Stimulated activated CD4-positive, alpha-beta T cell treated with anti-CD3 and anti-CD28 coated beads, Interleukin-12 subunit alpha, Interleukin-12 subunit beta, amount 100 ng/mL, for 24 hours (primary cell): ENCODE measurements at regions not wholly inside any gene's neighbourhood (a gene's known extent, or its start where the extent isn't known, plus 50 kb on each side); places are given as distances from the start of the nearest gene placed in this dataset.

Experiments
- DNase-seq, 2 experiments: peaks; one replicate each; pipeline ENCODE4 v3.0.0-alpha.2; 2020; ENCODE audit warnings: low read depth in 2 of 2

DNA sequence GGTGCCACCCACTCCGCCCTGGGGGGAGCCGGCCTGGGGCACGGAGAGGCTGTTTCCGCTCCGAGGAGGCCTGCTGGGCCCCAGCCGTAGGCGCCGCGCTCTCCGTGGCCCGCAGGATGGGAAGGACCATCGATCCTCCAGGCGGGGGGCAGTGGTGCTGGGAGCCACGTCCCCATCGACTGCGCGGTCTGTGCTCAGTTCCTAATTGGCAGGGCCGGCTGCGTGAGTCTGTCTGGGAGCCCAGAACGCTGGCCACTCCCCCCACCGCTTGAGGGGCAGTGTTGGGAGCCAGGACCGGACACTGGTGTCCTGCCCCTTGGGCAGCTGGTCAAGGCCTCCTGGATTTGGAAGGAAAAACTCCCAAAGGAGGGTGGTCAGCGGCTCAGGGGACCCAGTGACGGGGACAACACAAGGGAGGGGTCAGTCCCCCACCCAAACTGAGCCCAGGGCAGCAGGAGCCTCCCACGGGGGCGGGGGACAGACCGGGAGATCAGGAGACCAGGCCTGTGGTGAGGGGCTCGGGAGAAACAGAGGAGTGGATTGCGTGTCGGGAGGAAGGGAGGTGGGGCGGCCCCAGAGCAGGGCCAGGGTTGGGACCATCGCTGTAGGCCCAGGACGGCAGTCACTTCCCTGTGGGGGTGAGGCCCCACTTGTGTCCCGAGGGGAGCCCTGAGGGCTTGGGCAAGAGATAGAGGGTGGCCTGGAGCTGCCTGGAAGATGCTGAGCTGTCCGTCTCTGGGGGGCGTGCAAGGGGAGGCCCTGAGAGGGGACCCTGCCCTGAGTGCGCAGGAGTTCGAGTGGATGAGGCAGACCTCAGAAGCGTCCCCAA, 89.0 kb downstream of the UNCX start:
- no peak for DNase-seq

DNA sequence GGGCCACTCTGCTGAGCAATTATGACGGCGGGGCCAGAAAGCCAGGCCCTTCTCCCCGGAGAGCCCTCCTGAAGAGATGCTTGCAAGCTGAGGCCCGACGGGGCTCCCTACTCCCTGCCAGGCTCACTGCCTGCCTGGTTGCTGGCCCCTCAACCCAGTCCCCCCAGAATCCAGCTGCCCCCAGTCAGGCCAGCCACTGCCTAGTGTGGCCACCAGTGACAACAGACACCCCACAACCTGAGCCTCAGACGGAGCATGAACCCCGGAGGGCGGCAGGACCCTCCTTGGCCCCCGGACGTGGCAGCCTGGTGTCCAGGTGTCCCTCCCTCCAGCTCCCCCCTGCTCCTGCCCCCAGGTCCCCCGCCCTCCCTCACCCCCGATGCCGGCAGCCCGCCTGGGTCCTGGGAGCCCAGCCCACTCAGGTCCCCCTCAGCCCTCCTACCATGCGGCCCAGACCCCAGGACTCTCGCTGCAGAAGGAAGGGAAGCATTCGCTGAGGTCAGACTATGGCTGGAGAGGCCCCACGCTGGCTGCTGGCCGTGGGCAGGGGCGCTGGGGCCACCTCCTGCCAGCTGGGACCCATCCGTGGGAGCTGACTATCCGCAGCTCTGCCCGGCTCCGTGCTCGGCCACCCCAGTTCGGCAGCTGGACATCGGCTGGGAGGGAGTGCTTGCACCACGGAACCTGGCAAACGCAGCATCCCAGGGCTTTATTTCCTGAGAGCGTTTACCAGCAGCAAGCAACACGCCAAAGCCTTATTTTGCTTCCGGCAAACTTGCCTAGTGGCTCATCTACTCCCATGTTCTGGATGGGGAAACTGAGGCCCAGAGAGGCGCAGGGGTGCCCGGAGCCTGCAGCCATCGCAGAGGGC, 89.8 kb downstream of the UNCX start:
- no peak for DNase-seq

DNA sequence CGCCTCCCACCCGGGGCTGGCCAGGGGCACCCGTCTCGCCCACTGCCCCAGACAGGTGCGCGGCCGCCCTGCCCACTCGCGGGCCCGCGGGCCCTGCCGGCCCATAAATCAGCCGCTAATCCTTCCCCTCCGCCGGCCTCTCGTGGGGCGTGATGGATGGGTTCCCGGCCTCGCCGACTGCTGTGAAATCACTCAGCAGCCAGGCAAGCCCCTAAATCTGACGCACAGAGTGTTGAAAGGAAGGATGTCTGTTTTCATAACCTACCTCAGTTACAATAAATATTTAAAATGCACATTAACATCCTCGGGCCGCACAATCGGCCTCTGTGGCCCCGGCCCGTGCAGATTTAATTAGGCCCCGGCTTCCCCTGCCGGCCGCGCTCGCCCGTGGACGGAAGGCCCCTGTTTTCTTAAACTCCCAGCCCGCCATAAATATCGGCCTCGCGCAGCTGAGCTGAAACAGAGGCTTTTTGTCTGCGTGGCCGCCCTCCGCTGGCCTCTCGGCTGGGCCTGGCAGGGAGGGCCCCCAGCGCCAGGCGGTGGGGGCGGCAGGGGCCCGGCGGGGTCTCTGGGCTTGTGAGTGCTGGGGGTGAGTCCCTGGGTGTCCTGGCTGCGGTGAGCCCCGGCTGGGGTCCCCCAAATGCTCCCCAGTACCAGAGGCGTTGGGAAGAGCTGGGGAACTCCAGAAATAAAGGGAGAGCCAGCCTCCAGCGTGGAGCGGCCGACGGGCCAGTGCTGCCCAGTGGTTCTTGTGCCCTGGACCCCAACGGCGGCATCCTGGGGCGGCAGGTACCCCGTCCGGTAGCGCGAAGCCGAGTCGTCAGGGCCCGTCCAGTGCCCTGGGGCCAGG, 90.7 kb downstream of the UNCX start:
- no peak for DNase-seq

DNA sequence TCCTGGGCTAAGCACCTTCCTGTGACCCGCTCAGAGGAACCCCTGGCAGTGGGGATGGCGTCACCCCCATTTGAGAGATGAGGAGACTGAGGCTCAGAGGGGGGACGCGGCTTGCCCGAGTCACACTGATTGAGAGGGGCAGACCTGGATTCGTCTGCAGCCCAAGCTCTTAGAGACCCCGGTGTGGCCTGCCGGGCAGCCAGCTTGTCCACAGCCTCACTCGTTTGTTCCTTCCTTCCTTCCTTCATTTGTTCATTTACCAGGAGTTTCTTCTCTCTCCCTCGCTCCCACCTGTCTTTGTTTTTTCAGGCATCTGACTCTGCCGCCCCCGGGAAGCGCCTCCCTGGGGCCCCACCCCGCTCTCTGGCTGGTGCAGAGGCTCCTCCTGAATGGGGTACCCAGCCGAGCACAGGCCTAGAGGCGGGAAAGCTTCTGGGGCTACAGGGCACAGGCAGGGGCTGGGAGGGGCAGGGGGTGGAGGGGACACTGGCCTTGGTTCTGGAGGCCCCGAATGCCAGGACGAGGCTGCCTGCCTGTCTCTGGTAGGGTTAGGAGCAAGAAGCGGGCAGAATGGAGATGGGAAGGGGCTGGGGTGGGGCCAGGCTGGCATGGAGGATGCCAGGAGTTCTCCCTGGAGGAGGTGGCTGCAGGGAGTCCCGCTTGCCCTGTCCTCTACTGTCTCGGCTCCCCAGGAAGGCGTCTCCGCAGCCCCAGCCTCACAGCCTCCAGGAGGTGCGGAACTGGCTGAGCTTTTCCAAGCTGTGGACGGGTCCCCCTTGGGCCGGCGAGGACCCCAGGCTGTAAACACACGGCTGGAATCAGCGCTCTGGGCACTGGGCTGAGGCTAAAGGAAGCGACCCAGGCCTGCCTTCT, 91.6 kb downstream of the UNCX start:
- no peak for DNase-seq

DNA sequence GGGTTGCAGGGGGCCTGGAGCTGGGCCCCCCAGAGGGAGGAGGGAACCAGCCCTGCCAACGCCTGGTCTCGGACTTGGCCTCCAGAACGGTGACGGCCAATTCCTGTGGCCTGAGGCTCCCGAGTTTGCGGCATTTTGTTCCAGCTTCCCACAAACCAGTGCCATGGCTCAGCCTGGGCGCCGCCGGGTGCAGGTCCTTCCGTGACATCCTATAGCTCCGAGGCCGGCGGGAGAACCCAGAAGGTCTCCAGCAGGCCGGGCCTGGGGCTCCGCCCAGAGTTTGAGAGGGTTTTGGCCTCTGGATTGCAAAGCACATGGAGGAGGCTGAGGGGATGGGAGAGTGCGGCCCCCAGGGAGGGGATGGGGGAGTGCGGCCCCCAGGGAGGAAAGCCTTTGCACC, 92.6 kb downstream of the UNCX start:
- no peak for DNase-seq

DNA sequence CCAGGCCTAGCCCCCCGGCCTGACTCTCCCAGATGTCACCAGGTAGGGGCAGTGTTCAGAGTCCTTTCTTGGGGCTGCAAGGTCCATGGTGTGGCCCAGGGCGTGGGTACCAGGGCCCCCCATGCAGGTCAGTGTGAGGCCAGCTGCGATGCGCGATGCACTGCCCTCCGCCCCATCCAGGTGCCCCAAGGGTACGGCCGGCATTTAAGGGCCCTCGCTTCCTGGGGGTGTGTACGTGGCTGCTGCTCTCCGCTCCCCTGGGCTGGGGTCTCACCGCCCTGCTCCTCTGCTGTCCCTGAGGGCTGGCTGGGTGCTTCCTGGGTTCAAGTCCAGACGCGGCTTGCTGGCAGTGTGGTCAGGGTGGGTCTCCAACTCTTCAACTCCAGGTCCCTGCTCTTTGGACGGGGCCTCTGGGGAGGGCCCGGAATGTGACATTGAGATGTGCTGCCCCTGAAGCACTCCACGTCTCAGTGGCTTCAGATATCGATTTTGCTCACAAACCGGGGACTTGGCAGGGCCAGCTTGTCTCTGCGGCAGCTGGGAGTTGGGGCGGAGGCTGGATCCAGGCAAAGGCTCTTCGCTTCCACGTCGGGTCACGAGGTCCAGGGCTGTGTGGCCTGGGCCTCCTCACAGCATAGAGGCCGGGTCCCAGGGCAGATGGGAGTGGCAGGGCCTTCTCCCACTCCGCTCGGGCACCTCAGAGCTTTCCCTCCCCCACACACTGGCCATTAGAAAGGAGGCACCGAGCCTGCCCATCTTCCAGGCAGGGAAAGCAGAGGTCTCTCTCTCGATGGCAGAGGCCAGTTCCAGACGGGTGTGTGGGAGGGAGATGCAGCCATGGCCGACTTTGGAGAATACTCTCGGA, 93.2 kb downstream of the UNCX start:
- DNase-seq: no peak

DNA sequence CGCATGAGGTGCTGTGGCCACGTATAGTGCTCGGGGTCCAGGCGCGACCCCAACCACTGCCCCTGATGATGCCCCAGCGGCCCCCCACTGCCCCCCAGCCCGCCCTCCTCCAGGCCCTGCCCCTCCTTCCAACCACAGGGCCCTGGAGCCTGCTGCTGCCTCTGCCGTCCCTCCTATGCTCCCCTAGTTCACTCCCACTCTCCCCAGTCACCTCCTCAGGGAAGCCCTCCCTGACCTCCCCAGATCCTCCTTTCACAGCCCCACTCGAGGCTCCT, 93.8 kb downstream of the UNCX start:
- no peak for DNase-seq

DNA sequence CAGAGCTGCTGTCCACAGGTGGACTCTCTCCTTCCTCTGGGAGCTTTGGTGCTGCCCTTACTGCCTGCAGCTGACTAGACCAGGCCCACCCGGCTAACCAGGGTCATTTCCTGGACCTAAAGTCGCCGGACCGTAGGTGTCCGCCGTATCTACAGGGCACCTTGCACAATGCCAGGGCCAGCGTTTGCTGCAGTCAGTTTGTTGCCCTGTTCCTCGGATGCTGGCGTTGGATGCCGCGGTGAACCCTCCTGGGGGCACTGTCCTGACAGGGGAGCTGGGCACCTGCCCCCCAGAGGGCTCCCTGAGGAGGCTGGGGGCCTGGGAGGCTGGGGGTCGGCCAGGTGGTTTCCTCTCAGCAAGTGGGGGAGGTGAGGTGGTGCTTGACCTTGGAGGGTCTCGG, 96.6 kb downstream of the UNCX start:
- DNase-seq: no peak

DNA sequence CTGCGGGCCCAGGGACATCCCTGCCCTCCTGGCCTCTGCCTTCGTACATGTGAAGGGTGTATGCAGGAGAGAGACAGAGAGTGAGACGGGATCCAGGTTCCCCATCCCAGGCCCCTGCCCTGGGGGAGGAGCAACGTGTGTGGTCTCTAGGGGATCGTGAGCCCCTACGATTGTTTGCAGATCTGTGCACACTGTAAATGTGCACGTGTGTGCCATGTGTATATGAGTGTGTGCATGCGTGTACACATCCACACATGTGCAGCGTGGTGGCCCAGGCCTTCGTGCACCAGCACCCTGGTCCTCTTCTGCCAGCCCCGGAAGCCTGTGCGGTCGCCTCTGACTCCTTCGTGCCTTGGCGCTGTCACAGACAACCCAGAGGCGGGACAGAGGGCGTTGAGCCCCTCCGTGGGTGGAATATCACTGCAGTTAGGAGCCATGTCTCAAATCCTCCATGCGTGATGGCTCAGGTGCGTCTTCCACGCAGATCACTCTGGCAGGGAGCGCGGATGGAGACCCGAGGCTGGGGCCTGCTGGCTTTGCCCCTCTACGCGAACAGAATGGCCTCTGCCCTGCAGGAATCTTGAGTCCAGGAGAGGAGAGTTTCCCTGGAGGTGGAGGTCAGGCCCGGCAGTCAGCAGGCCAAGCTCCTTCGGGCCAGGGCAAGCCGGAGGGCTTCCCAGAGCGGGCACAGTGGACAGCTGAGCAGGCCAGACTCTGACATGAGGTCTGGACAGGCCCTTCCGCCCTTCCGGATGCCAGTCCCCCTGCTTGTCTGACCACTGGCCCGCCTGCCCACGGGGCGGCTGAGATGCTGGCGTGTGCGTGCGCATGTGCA, 97.5 kb downstream of the UNCX start:
- no peak for DNase-seq

DNA sequence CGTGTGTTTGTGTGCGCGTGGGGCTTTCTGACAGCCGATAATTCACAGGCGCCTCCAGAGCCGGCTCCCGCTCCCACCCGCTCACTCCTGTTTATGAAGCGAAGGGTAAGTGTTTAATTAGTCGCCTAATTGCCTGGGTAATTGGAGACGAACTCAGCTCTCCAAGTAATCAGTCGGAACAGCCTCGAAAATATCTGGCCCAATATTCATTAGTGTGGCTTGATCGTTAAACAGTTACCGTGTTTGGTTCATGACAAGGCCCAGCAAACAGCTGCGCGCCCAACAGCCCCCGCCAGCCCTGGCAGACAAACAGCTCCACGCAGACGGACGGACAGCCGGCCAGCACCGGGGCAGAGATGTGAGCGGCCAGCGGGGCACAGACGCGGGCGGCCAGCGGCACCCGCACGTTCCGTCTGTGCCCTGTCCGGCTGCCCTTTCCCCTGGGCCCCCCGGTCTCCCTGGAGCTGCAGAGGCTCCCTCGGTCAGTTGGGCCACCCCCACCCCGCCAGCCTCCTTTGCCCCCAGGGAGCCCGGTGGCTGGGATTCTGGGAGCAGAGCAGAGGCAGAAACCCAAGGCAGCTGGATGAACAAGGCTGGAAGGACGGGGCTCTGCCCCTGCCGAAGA, 98.2 kb downstream of the UNCX start:
- no peak for DNase-seq

DNA sequence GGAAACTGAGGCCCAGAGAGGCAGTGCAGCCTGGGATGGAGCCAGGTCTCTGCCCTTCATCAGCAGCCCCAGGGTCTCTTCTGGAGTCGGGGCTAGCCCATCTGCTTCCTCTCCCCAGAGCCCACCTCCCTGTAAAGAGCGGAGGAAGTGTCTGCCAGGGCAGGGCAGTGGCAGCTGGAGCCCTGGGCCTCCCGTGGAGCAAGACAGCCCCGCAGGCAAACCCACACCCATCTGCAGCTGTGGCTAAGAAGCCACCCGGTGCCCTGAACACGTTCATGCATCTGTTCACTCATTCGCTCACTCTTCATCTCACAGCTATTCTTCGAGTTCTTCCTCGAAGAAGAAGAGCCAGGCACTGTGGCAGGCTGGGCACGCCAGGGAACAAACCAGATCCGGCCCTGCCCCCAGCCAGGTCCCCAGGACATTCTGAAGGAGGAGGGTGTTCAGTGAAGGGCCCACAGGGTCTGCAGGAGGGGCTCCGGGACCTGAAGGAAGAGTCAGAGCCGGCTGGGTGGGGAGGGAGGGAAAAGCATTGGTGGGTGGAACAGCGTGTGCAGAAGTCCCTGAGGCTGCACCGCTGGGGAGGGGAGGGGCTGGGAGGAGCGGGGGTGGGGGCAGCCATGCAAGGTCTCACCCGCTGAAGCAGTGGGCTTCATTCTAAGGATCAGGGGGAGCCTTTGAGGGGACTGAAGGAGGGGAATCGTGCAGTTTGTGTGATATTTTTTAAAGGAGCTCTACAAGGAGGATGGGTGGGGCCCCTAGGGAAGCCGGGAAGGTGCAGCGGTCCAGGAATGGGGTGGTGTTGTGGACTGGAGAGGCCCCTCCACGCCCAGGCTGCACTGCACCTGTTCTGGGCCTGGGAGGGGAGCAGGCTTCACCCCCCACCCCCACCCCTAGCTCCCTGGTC, 99.1 kb downstream of the UNCX start:
- no peak for DNase-seq

DNA sequence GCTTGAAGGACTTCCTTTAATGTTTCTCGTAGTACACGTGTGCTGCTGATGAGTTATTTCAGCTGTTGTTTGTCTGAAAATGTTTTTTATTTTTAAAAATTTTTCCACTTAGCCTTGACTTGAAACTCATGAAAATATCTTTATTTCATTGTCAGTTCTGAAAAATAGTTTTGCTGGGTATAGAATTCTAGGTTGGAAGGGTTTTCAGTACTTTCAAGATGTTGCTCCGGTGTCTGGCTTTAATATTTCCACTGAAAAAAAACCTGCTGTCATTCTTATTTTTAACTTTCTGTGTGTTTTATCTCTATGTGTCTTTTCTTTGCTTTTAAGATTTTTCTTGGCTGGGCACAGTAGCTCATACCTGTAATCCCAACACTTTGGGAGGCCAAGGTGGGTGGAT, 103.8 kb downstream of the UNCX start:
- no peak for DNase-seq

DNA sequence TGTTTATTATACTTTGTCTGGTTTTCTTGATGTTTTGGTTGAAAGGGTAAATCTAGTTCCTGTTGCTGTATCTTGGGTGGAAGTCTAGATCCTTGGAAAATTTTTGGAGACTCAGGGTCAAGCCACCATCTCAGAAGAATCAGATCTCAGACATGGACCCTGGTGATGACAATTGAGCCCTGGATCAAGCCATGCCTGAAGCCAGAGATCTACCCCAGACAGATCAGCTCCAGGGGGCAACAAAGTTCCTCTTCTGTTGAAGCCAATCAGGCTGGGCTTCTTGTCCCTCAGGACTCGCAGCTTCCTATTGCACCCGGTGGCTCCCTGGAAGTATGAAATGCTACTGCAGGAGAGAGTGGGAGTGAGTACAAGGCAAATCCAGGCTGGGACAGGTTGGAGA, 106.9 kb downstream of the UNCX start:
- no peak for DNase-seq

DNA sequence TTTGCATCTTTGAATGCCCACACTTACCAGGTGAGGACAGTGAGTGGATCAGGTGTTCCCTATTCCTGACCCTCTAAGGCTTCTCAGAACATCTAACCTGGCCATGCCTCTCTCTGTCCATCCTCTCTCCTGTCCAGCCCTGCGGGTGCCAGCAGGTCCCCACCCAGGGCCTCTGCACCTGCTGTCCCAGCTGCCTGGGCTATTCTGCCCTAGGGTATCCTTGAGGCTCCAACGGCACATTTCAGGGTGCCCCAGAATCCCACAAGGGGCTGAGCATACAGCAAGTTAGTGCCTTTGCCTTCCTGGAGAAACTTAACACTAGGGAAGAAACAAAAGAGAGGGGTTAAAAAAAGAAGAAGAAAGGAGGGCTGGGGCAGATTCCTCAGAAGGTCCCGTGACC, 107.4 kb downstream of the UNCX start:
- DNase-seq: no peak

DNA sequence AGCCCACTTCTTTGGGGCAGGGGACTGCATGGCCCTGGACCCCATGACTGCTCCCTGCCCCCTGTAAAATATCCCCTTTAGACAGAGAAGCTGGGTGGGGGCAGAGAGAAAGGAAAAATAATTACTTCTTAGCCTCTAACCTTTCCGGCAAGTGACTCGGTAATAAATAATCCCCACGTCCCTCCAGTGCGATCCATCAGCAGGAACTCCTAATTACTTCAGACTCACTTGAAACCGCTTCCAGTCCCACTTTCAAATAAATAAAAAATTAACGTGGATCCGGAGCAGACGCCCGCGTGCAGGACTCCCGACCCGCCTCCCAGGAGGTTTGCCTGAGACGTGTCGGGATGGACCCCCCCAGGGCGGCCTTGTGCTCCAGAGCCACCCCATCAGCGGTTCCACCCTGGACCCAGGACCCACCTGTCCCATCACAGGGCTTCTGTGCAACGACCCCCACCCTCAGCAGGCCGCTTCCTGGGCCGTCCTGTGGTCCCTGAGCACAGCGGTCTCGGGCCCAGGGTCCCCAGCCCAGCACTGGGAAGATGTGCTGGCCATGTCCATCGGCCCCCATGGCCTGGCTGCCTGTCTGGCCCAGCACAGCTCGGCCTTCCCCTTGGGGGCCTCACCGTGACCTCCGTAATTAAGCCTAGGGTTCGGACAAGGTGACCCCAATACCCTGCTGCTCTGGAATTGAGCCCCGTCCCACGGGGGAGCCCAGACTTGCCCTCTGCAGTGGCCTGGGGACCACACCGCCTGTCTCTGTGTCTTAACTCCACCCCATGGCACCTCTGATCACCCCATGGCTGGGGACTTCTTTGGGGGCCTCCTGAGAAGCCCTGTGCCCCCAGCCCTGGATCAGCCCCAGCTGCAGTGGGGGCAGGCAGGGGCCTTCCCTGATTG, 108.0 kb downstream of the UNCX start:
- no peak for DNase-seq

DNA sequence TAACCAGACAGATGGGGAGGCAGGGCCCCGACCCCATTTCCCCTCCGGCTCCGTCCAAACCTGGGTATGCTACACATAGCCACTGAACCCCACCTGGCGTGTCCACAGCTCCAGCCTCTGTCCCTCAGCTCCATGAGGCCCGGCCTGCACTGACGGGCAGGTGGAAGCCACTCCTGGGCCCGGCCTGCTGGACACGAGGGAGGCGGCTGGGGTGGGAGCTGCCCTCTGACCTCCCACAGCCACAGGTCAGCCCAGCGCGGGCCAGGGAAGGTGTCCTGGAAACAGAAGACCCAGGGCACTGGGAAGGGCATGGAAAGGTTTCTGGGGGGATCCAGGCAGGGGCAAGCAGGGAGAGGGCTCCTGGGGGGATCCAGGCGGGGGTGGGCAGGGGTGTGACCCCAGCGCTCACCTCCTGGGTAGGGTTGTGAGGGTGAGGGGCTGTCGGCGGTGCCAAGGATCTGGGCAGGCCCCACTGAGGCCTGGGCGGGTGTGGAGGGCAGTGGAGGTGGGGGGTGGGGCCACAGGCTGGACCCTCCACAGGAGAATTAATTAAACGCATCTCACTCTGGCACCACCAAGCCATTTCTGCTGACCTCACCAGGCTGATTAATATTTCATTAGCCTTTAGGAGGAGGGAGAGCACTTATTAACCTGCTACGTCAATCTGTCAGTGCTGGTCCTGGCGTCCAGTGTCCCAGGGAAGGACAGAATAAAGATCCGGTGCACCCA, 108.9 kb downstream of the UNCX start:
- DNase-seq: no peak
